Osteocyte (in vitro differentiated cells): ENCODE measurements at regions not wholly inside any gene's neighbourhood (a gene's known extent, or its start where the extent isn't known, plus 50 kb on each side); places are given as distances from the start of the nearest gene placed in this dataset.

ENCODE experiments used
- DNase-seq: peaks from one replicate; pipeline ENCODE4 v3.0.0; 2021; ENCODE audit warnings: mixed read lengths; ENCODE audit not compliant: unreplicated experiment; ENCODE audit errors: extremely low spot score
- H3K27ac Mint-ChIP-seq: one replicate; pipeline ENCODE4 v1.8.0; 2021; ENCODE audit warnings: mild to moderate bottlenecking, mixed read lengths; ENCODE audit not compliant: unreplicated experiment
- H3K27me3 Mint-ChIP-seq: one replicate; pipeline ENCODE4 v1.8.0; 2021; ENCODE audit warnings: mixed read lengths; ENCODE audit not compliant: unreplicated experiment
- H3K36me3 Mint-ChIP-seq: one replicate; pipeline ENCODE4 v1.8.0; 2021; ENCODE audit warnings: mixed read lengths; ENCODE audit not compliant: unreplicated experiment
- H3K4me1 Mint-ChIP-seq: one replicate; pipeline ENCODE4 v1.8.0; 2021; ENCODE audit warnings: mixed read lengths; ENCODE audit not compliant: unreplicated experiment
- H3K4me3 Mint-ChIP-seq: one replicate; pipeline ENCODE4 v1.8.0; 2021; ENCODE audit warnings: mild to moderate bottlenecking, moderate library complexity, mixed read lengths; ENCODE audit not compliant: unreplicated experiment
- H3K9me3 Mint-ChIP-seq: one replicate; pipeline ENCODE4 v1.8.0; 2021; ENCODE audit warnings: mixed read lengths; ENCODE audit not compliant: unreplicated experiment
- TF ChIP-seq, protein P1 (sequence below): fragments of 200-600 bp; sonication (generic); IDR thresholded peaks from 2 replicates; pipeline ENCODE4 v1.5.0; 2021; ENCODE audit warnings: antibody characterized with exemption, mild to moderate bottlenecking, moderate library complexity

DNA sequence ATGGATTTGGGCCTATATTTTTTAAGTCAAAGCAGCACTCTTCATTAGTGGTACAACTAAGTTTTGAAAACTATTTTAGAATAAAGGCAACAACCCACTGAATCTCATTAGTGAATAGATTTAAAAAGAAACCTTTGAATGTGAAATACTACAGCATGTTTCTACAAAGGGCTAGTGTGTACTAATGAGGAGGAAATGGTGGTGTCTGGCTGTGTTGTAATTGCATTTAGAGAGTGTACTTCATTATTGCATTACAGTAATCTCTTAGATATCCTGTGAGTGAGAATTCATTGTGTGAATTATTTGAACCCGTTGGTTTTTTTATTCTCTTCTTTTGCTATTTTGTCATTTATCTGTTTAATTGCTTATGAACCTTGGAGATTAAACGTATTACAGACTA is 575.4 kb upstream of the FAM98A start:
- Mint-ChIP-seq H3K4me1 (no peaks in the 10 kb centered on the region), H3K4me3 (no peak overlapping the region), H3K9me3 (no peaks in the 10 kb centered on the region), H3K27ac (no peak overlapping the region), H3K27me3 (no peaks in the 10 kb centered on the region), H3K36me3 (no peaks in the 10 kb centered on the region)
- TF ChIP-seq, protein P1, sequence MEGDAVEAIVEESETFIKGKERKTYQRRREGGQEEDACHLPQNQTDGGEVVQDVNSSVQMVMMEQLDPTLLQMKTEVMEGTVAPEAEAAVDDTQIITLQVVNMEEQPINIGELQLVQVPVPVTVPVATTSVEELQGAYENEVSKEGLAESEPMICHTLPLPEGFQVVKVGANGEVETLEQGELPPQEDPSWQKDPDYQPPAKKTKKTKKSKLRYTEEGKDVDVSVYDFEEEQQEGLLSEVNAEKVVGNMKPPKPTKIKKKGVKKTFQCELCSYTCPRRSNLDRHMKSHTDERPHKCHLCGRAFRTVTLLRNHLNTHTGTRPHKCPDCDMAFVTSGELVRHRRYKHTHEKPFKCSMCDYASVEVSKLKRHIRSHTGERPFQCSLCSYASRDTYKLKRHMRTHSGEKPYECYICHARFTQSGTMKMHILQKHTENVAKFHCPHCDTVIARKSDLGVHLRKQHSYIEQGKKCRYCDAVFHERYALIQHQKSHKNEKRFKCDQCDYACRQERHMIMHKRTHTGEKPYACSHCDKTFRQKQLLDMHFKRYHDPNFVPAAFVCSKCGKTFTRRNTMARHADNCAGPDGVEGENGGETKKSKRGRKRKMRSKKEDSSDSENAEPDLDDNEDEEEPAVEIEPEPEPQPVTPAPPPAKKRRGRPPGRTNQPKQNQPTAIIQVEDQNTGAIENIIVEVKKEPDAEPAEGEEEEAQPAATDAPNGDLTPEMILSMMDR, result no peak
- no peak for DNase-seq

DNA sequence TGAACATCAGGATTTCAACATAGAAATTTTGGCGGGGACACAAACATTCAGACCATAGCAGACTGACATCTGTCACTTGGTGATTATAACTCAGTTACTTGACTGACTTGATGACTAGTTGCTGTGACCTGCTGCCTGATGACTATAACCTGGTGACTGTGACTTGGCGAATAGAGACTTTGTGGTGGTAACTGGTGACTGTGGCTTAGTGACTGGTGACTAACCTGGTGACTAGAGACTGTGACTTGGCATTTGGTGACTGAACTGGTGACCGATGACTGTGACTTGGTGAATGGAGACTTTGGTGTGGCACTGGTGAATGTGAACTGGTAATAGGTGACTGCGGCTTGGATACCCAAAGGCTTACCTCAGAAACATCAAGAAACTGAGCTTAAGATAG is 563.1 kb upstream of the FAM98A start:
- Mint-ChIP-seq H3K27ac (no peak overlapping the region), H3K27me3 (no peaks in the 10 kb centered on the region), H3K9me3 (no peaks in the 10 kb centered on the region), H3K4me1 (no peaks in the 10 kb centered on the region), H3K36me3 (no peaks in the 10 kb centered on the region), H3K4me3 (no peak overlapping the region)
- TF ChIP-seq, protein P1, result no peak
- no peak for DNase-seq

DNA sequence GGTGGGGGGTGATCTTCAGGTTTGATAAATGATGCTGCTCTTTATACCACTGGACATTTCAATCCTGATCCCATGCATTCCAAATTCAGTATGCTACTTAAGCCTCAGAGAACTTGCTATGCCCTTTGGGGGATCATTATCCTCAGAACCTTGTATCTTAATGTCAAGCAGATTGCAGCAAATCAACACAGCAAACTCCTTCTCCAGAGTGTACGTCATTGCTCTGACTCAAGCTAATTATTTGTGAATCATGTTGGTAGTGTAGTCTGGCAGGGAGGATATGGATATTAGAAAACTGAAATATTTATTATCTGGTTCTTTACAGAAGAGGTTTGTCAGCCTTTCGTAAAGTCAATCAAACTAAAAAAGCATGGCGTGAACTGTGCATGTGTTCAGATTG is 562.5 kb upstream of the FAM98A start:
- Mint-ChIP-seq H3K27me3 (no peaks in the 10 kb centered on the region), H3K4me3 (no peak overlapping the region), H3K4me1 (no peaks in the 10 kb centered on the region), H3K36me3 (no peaks in the 10 kb centered on the region), H3K27ac (no peak overlapping the region), H3K9me3 (no peaks in the 10 kb centered on the region)
- DNase-seq, result no peak
- TF ChIP-seq, protein P1, result no peak

DNA sequence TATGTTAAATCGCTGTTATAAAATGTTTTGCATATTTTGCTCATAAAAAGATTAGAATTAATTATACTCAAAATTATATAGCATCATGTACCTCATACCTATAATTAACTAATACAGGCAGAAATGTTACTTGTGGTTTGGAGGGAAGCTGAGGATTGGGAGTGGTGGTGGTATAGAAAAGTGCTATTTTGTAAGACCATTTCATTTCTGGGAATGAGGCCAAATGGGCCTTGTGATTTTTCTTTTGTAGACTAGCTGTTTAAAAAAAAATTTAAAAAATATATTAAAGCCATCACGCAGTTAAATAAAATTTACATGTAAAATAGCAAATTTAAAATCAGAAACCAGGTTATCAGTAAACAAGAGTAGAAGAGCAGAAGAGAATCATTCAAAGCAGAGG is 560.8 kb upstream of the FAM98A start:
- no peaks in the 10 kb centered on the region for H3K27me3 Mint-ChIP-seq
- H3K36me3 Mint-ChIP-seq, result no peaks in the 10 kb centered on the region
- H3K4me1 Mint-ChIP-seq, result no peaks in the 10 kb centered on the region
- H3K9me3 Mint-ChIP-seq, result no peaks in the 10 kb centered on the region
- TF ChIP-seq, protein P1, result no peak
- H3K4me3 Mint-ChIP-seq, result no peak overlapping the region
- no peak for DNase-seq
- H3K27ac Mint-ChIP-seq, result no peak overlapping the region

GRCh38 chr2:34153484-34153883 is 554.4 kb upstream of the FAM98A start:
- DNase-seq, result no peak
- no peaks in the 10 kb centered on the region for H3K9me3 Mint-ChIP-seq
- H3K27ac Mint-ChIP-seq, result no peak overlapping the region
- H3K36me3 Mint-ChIP-seq, result no peaks in the 10 kb centered on the region
- no peak overlapping the region for H3K4me3 Mint-ChIP-seq
- H3K27me3 Mint-ChIP-seq, result no peaks in the 10 kb centered on the region
- TF ChIP-seq, protein P1, result no peak
- no peaks in the 10 kb centered on the region for H3K4me1 Mint-ChIP-seq
